SK-N-SH (cell line): ENCODE measurements at regions not wholly inside any gene's neighbourhood (a gene's known extent, or its start where the extent isn't known, plus 50 kb on each side); places are given as distances from the start of the nearest gene placed in this dataset.

Experiments used
- CTCF ChIP-seq: fragments of 200-600 bp; sonication (generic); IDR thresholded peaks from 2 replicates; pipeline ENCODE4 v1.6.1; 2017; ENCODE audit warnings: antibody characterized with exemption, mild to moderate bottlenecking, moderate library complexity
- EP300 ChIP-seq, 2 experiments: IDR thresholded peaks; 2 replicates each; pipeline versions ENCODE4 v1.4.0 to v1.6.1; 2012; ENCODE audit warnings: borderline replicate concordance in 1 of 2, low read depth in 1 of 2, low read length in 1 of 2
- EZH2phosphoT487 ChIP-seq: fragments of 200-600 bp; sonication (generic); IDR thresholded peaks from 2 replicates; pipeline ENCODE4 v1.6.1; 2017; ENCODE audit warnings: low read depth, mixed run types, mild to moderate bottlenecking, antibody characterized with exemption, moderate library complexity, borderline replicate concordance
- MXI1 ChIP-seq: IDR thresholded peaks from 2 replicates; pipeline ENCODE4 v1.6.1; 2012; ENCODE audit warnings: mild to moderate bottlenecking, low read depth, low read length, improper control_type of control experiment
- REST ChIP-seq: IDR thresholded peaks from 2 replicates; pipeline ENCODE4 v1.6.1; 2012; ENCODE audit warnings: mild to moderate bottlenecking, low read depth, low read length, moderate library complexity
- TF ChIP-seq, protein P1 (sequence below): IDR thresholded peaks from 2 replicates; pipeline ENCODE4; 2012

DNA sequence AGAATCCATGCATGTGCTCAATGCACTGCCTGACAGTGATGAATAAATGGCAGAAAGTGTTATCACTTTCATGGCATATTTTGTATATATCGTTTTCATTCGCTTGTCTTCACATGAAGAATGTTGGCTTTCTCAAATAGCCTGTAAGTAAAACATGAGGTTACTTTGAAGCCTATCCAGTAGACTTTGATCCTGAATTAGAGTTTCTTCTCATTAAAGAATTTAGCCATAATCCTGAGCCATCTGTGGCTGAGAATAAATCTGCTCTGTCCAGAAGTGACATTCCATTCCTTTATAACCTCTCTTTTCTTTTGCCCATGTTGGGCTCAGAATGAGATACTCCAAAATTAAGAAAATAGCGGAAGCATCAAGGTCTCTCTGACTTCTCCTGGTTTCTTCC lies 1071.7 kb upstream of the TENM4 start:
- TF ChIP-seq CTCF (no peak), REST (no peak), EP300 (IDR thresholded peaks at IDR 0.05; ENCODE audit: borderline replicate concordance in 1 of 2, low read depth in 1 of 2, low read length in 1 of 2) (no peak), EZH2phosphoT487 (no peak), MXI1 (no peak)
- TF ChIP-seq, protein P1, sequence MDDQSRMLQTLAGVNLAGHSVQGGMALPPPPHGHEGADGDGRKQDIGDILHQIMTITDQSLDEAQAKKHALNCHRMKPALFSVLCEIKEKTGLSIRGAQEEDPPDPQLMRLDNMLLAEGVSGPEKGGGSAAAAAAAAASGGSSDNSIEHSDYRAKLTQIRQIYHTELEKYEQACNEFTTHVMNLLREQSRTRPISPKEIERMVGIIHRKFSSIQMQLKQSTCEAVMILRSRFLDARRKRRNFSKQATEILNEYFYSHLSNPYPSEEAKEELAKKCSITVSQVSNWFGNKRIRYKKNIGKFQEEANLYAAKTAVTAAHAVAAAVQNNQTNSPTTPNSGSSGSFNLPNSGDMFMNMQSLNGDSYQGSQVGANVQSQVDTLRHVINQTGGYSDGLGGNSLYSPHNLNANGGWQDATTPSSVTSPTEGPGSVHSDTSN: no peak
